IMR-90 (cell line): ENCODE measurements at regions not wholly inside any gene's neighbourhood (a gene's known extent, or its start where the extent isn't known, plus 50 kb on each side); places are given as distances from the start of the nearest gene placed in this dataset.

ENCODE experiments used
- ATAC-seq: fragments of 200-7000 bp; cut with Tn5 transposase; 2 replicates; pipeline ENCODE4 v1.9.1; 2020; ENCODE audit warnings: low read depth, mild to moderate bottlenecking, moderate library complexity
- BruUV-seq: library from RNA; stranded (reverse); fragments of 400-500 nt; replicated peaks from 2 replicates; lab custom pipeline; 2021; lab: Mats Ljungman, UMichigan
- CTCF ChIA-PET: fragments of 300-600 bp; formaldehyde crosslinking; extraction: SDS; loops from one replicate; lab custom pipeline; 2021; ENCODE audit warnings: antibody characterized with exemption; lab: Yijun Ruan, JAX
- POLR2A ChIA-PET: fragments of 300-600 bp; sonication (Branson Sonifier 250); formaldehyde crosslinking; loops from one replicate; lab custom pipeline; 2022; ENCODE audit warnings: antibody characterized with exemption; ENCODE audit not compliant: unreplicated experiment; lab: Charles Lee
- DNase-seq: peaks from one replicate; pipeline ENCODE4 v3.0.0; 2013
- H2AFZ ChIP-seq: replicated peaks from 2 replicates; pipeline ENCODE3; 2013; ENCODE audit warnings: low read length, mild to moderate bottlenecking; ENCODE audit not compliant: poor library complexity
- H2AK5ac ChIP-seq: 2 replicates; pipeline ENCODE4 v1.6.1; 2013; ENCODE audit warnings: low read depth, low read length, inconsistent platforms
- H2AK9ac ChIP-seq: replicated peaks from 2 replicates; pipeline ENCODE3; 2013; ENCODE audit warnings: mild to moderate bottlenecking, low read depth, low read length, moderate library complexity; ENCODE audit not compliant: poor library complexity
- H2BK120ac ChIP-seq: 2 replicates; pipeline ENCODE4 v1.6.1; 2013; ENCODE audit warnings: low read depth, low read length, inconsistent platforms
- H2BK15ac ChIP-seq: 3 replicates; pipeline ENCODE4 v1.6.1; 2013; ENCODE audit warnings: low read depth, low read length, inconsistent platforms
- H2BK20ac ChIP-seq: 2 replicates; pipeline ENCODE4 v1.6.1; 2013; ENCODE audit warnings: low read depth, mild to moderate bottlenecking, inconsistent platforms, low read length, moderate library complexity
- H2BK5ac ChIP-seq: 2 replicates; pipeline ENCODE4 v1.6.1; 2013; ENCODE audit warnings: mild to moderate bottlenecking, low read depth, low read length, inconsistent platforms; ENCODE audit not compliant: poor library complexity, severe bottlenecking
- H3K14ac ChIP-seq: replicated peaks from 2 replicates; pipeline ENCODE4 v1.6.1; 2013; ENCODE audit warnings: low read depth, low read length, inconsistent platforms
- H3K18ac ChIP-seq: 2 replicates; pipeline ENCODE4 v1.6.1; 2013; ENCODE audit warnings: low read depth, low read length, control low read depth
- H3K23ac ChIP-seq: 2 replicates; pipeline ENCODE4 v1.6.1; 2013; ENCODE audit warnings: low read depth, low read length, inconsistent platforms
- H3K27ac ChIP-seq: 2 replicates; pipeline ENCODE4 v1.5.1; 2013; ENCODE audit warnings: mild to moderate bottlenecking, control low read depth, low read length; ENCODE audit not compliant: insufficient read depth
- H3K27me3 ChIP-seq: 2 replicates; pipeline ENCODE4 v1.6.1; 2013; ENCODE audit warnings: low read length; ENCODE audit not compliant: control insufficient read depth, insufficient read depth
- H3K36me3 ChIP-seq: 2 replicates; pipeline ENCODE4 v1.6.1; 2013; ENCODE audit warnings: low read length, mixed read lengths; ENCODE audit not compliant: control insufficient read depth, insufficient read depth
- H3K4ac ChIP-seq: 2 replicates; pipeline ENCODE4 v1.6.1; 2013; ENCODE audit warnings: low read depth, low read length, inconsistent platforms
- H3K4me1 ChIP-seq: 2 replicates; pipeline ENCODE4 v1.6.1; 2013; ENCODE audit warnings: low read length, mixed read lengths; ENCODE audit not compliant: control insufficient read depth, insufficient read depth
- H3K4me2 ChIP-seq: 2 replicates; pipeline ENCODE4 v1.6.1; 2013; ENCODE audit warnings: low read depth, mild to moderate bottlenecking, control low read depth, low read length, moderate library complexity
- H3K4me3 ChIP-seq: 2 replicates; pipeline ENCODE4 v1.5.1; 2013; ENCODE audit warnings: low read depth, mild to moderate bottlenecking, control low read depth, low read length, moderate library complexity; ENCODE audit not compliant: insufficient read depth
- H3K56ac ChIP-seq: 2 replicates; pipeline ENCODE4 v1.6.1; 2013; ENCODE audit warnings: low read length, inconsistent platforms; ENCODE audit not compliant: insufficient read depth; ENCODE audit errors: extremely low read depth
- H3K79me1 ChIP-seq, 2 experiments: 2 replicates each; pipeline ENCODE4 v1.6.1; 2013; ENCODE audit warnings: low read length in 2 of 2, inconsistent platforms in 1 of 2, low read depth in 1 of 2
- H3K9ac ChIP-seq: 2 replicates; pipeline ENCODE4 v1.6.1; 2013; ENCODE audit warnings: low read depth, low read length, control low read depth
- H3K9me1 ChIP-seq: 2 replicates; pipeline ENCODE4 v1.6.1; 2013; ENCODE audit warnings: low read length, inconsistent platforms; ENCODE audit not compliant: insufficient read depth
- H3K9me3 ChIP-seq: 2 replicates; pipeline ENCODE4 v1.6.1; 2013; ENCODE audit warnings: low read length; ENCODE audit not compliant: control insufficient read depth, insufficient read depth
- H4K20me1 ChIP-seq: 2 replicates; pipeline ENCODE4 v1.6.1; 2013; ENCODE audit warnings: low read length, inconsistent platforms; ENCODE audit not compliant: insufficient read depth
- H4K5ac ChIP-seq: 2 replicates; pipeline ENCODE4 v1.6.1; 2013; ENCODE audit warnings: mild to moderate bottlenecking, low read depth, low read length, control low read depth
- H4K8ac ChIP-seq, 2 experiments: 2 replicates each; pipeline ENCODE4 v1.6.1; 2013; ENCODE audit warnings: low read depth in 2 of 2, low read length in 2 of 2, control low read depth in 1 of 2, inconsistent platforms in 1 of 2
- H4K91ac ChIP-seq: 2 replicates; pipeline ENCODE4 v1.6.1; 2013; ENCODE audit warnings: low read depth, low read length, inconsistent platforms; ENCODE audit not compliant: insufficient read depth
- BHLHE40 ChIP-seq: fragments of 150-350 bp; IDR thresholded peaks from 2 replicates; pipeline ENCODE4 v1.6.1; 2016; ENCODE audit warnings: mild to moderate bottlenecking, low read depth, low read length
- CEBPB ChIP-seq: IDR thresholded peaks from 2 replicates; pipeline ENCODE4 v1.6.1; 2012; ENCODE audit warnings: low read depth, low read length, improper control_type of control experiment
- CHD1 ChIP-seq: IDR thresholded peaks from 2 replicates; pipeline ENCODE4 v1.6.1; 2012; ENCODE audit warnings: low read depth, low read length, improper control_type of control experiment
- CTCF ChIP-seq: conservative IDR thresholded peaks from 2 replicates; pipeline ENCODE4 v1.5.1; 2012; ENCODE audit warnings: mild to moderate bottlenecking, low read depth, low read length, improper control_type of control experiment
- ELK1 ChIP-seq: fragments of 150-350 bp; IDR thresholded peaks from 2 replicates; pipeline ENCODE4 v1.6.1; 2016; ENCODE audit warnings: low read depth, mild to moderate bottlenecking, low read length, moderate library complexity, borderline replicate concordance
- FOS ChIP-seq: fragments of 150-350 bp; IDR thresholded peaks from 2 replicates; pipeline ENCODE4 v1.6.1; 2016; ENCODE audit warnings: low read depth, low read length
- MAFK ChIP-seq: IDR thresholded peaks from 2 replicates; pipeline ENCODE4 v1.6.1; 2012; ENCODE audit warnings: low read depth, low read length, improper control_type of control experiment
- MAZ ChIP-seq: IDR thresholded peaks from 2 replicates; pipeline ENCODE4 v1.6.1; 2012; ENCODE audit warnings: low read depth, mild to moderate bottlenecking, low read length, improper control_type of control experiment, moderate library complexity, borderline replicate concordance
- MXI1 ChIP-seq: IDR thresholded peaks from 2 replicates; pipeline ENCODE4 v1.6.1; 2012; ENCODE audit warnings: low read depth, mild to moderate bottlenecking, low read length, moderate library complexity, borderline replicate concordance
- NFE2L2 ChIP-seq: fragments of 150-350 bp; IDR thresholded peaks from 2 replicates; pipeline ENCODE4 v1.6.1; 2016; ENCODE audit warnings: low read depth, mild to moderate bottlenecking, low read length
- POLR2A ChIP-seq: IDR thresholded peaks from 2 replicates; pipeline ENCODE4 v1.6.1; 2012; ENCODE audit warnings: mild to moderate bottlenecking, low read depth, low read length
- RCOR1 ChIP-seq: IDR thresholded peaks from 2 replicates; pipeline ENCODE4 v1.6.1; 2012; ENCODE audit warnings: mild to moderate bottlenecking, low read length, improper control_type of control experiment; ENCODE audit not compliant: insufficient replicate concordance
- RFX5 ChIP-seq: IDR thresholded peaks from 2 replicates; pipeline ENCODE4 v1.8.0; 2012; ENCODE audit warnings: low read depth, mild to moderate bottlenecking, low read length, moderate library complexity
- SMC3 ChIP-seq: fragments of 150-350 bp; IDR thresholded peaks from 2 replicates; pipeline ENCODE4 v1.6.1; 2016; ENCODE audit warnings: low read depth, mild to moderate bottlenecking, antibody characterized with exemption, low read length, moderate library complexity
- USF2 ChIP-seq: fragments of 150-350 bp; IDR thresholded peaks from 2 replicates; pipeline ENCODE4 v1.6.1; 2017; ENCODE audit warnings: mild to moderate bottlenecking, antibody characterized with exemption, low read length, low read depth
- WGBS, 2 experiments: methylation state at CpG; one replicate each; pipeline versions ENCODE4 v1.1.5 to v1.1.7; 2013; ENCODE audit warnings: missing lambda C conversion rate in 2 of 2; ENCODE audit not compliant: insufficient read length in 1 of 2; ENCODE audit errors: extremely low coverage in 2 of 2; 5-methylcytosine and 5-hydroxymethylcytosine counted together
- dilution Hi-C: fragments of 300-500 bp; cut with HindIII; formaldehyde crosslinking; loops from one replicate; pipeline ENCODE4 v1.14.3; 2018; ENCODE audit warnings: low sequenced_read_pairs; ENCODE audit not compliant: unreplicated experiment
- in situ Hi-C: fragments of 300-500 bp; cut with MboI; formaldehyde crosslinking; loops from 3 replicates; pipeline ENCODE4 v1.14.3; 2019; ENCODE audit warnings: low sequenced_read_pairs, inconsistent platforms, mixed read lengths
- intact Hi-C: fragments of 100-400 bp; cut with micrococcal nuclease; formaldehyde crosslinking; loops from 2 replicates; pipeline ENCODE4 v1.10.0; 2022

GRCh38 chr2:58635801-58636375 lies 394.8 kb upstream of the FANCL start:
- BruUV-seq: no TSS peak
- H2BK120ac ChIP-seq: no peak overlapping the region
- DNase-seq (no peak), ATAC-seq (no peak)
- H3K36me3 ChIP-seq: no peaks in the 10 kb centered on the region
- H4K5ac ChIP-seq: no peak overlapping the region
- intact Hi-C loops (no loop called here), in situ Hi-C loops (no loop called here), dilution Hi-C loops (no loop called here)
- H2BK15ac ChIP-seq: no peak overlapping the region
- H3K18ac ChIP-seq: no peak overlapping the region
- H3K79me1 ChIP-seq: no peaks in the 10 kb centered on the region
- no peak overlapping the region for H4K8ac ChIP-seq
- no peak overlapping the region for H3K4ac ChIP-seq
- no peak overlapping the region for H2AFZ ChIP-seq
- H3K27me3 ChIP-seq: no peaks in the 10 kb centered on the region
- H3K56ac ChIP-seq: no peak overlapping the region
- no peak overlapping the region for H4K91ac ChIP-seq
- POLR2A ChIA-PET: no interaction called here
- H4K20me1 ChIP-seq: no peaks in the 10 kb centered on the region
- CTCF ChIA-PET: no interaction called here
- H2BK5ac ChIP-seq: no peak overlapping the region
- H2BK20ac ChIP-seq: no peak overlapping the region
- H3K27ac ChIP-seq: no peak overlapping the region
- H3K4me2 ChIP-seq: no peak overlapping the region
- H2AK5ac ChIP-seq: no peak overlapping the region
- no CpG with 5 or more reads among the region's 5 CpGs for WGBS, 2 experiments
- no peak overlapping the region for H3K4me3 ChIP-seq
- no peak overlapping the region for H2AK9ac ChIP-seq
- no peak overlapping the region for H3K9ac ChIP-seq
- no peak overlapping the region for H3K23ac ChIP-seq
- no peaks in the 10 kb centered on the region for H3K4me1 ChIP-seq
- TF ChIP-seq CEBPB (no peak), CHD1 (no peak), FOS (no peak), NFE2L2 (no peak), MAFK (no peak), CTCF (no peak), USF2 (no peak), RCOR1 (no peak), BHLHE40 (no peak), MAZ (no peak), RFX5 (no peak), MXI1 (no peak), POLR2A (no peak), ELK1 (no peak), SMC3 (no peak)
- no peak overlapping the region for H3K14ac ChIP-seq
- no peaks in the 10 kb centered on the region for H3K9me3 ChIP-seq
- no peaks in the 10 kb centered on the region for H3K9me1 ChIP-seq
